ENCODE measurements at regions not wholly inside any gene's neighbourhood (a gene's known extent, or its start where the extent isn't known, plus 50 kb on each side); places are given as distances from the start of the nearest gene placed in this dataset.

DNA sequence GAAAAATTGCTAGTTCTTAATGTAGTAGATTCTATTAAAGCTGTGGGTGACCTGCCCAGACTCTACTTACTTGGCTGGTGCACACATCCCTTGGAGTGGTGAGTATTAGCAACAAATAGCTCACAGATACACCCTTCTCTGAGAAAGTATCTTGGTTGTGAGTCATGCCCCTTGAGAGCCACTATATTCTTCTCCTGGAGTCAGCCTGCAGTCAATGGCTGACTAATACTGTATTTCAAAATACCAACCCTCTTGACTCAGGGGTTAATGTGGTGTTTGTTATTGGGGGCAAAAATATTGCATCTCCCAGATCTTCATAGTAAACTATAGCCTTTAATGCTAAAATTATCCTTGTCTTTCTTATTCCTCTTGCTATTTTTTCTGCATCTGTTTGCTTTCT, 354.9 kb downstream of the BMPER start:
- TF ChIP-seq, protein P1, sequence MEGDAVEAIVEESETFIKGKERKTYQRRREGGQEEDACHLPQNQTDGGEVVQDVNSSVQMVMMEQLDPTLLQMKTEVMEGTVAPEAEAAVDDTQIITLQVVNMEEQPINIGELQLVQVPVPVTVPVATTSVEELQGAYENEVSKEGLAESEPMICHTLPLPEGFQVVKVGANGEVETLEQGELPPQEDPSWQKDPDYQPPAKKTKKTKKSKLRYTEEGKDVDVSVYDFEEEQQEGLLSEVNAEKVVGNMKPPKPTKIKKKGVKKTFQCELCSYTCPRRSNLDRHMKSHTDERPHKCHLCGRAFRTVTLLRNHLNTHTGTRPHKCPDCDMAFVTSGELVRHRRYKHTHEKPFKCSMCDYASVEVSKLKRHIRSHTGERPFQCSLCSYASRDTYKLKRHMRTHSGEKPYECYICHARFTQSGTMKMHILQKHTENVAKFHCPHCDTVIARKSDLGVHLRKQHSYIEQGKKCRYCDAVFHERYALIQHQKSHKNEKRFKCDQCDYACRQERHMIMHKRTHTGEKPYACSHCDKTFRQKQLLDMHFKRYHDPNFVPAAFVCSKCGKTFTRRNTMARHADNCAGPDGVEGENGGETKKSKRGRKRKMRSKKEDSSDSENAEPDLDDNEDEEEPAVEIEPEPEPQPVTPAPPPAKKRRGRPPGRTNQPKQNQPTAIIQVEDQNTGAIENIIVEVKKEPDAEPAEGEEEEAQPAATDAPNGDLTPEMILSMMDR (IDR thresholded peaks at IDR 0.05) = no peak
- ATAC-seq (ENCODE audit: low FRiP score) (peak; percentile 97), DNase-seq (ENCODE audit: low spot score) (no peak)

DNA sequence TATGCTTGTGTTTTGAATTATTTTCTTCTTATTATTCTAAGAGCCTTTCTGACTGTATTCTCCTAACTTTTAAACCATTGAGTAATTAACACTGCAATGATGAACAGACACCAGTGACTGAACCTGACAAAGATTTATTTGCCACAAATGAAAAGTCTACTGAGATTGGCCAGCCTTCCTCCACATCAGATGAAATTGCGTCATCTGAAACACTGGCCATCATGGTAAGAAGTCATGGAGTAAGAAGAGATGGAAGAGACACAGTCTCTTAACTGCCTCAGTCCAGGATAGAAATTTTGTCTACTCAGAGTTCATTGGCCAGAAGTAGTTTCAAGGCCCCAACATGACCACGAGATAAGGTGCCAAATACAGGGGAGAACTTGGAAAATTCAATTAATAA, 357.8 kb downstream of the BMPER start:
- no peak for ATAC-seq (ENCODE audit: low FRiP score)
- DNase-seq (ENCODE audit: low spot score) = no peak
- TF ChIP-seq, protein P1 (IDR thresholded peaks at IDR 0.05) = no peak

DNA sequence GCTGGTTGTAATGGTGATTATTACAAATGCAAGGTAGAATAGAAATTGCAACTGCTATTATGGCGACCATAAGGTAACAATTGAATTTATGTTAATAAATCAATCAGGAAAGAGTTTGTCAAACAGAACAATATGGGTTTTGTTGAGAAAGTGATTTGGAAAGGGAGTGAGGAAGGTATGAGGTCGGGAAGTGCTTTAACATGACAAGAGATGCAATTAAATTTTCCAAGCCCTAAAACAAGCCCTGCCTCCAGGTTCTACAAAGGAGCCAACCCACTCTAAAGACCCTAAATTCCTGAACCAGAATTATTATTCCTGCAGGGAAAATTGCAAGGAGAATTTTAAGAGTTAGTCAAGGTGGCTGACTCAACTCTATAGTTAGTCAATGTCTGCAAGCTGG, 363.7 kb downstream of the BMPER start:
- no peak for DNase-seq (ENCODE audit: low spot score)
- ATAC-seq (ENCODE audit: low FRiP score) = no peak
- TF ChIP-seq, protein P1 (IDR thresholded peaks at IDR 0.05) = no peak

DNA sequence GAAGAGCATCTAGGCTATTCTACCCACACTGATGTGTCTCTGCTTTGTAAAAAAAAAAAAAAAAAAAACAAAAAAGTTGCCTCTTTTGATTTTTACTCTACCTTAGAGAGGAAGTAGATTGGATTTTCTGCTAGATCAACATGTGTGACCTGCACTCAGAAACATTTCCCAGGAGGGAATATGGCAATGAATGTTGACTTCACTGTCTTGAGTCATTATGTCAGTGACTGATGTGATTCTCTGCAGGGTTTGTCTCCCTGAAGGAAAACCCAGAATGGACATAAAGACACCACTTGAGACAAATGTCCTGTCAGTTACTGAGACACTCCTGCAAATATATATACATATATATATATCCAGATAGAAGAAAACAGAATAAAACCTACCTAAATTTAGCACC, 370.3 kb downstream of the BMPER start:
- DNase-seq (ENCODE audit: low spot score) = no peak
- TF ChIP-seq, protein P1 (IDR thresholded peaks at IDR 0.05) = no peak
- no peak for ATAC-seq (ENCODE audit: low FRiP score)

DNA sequence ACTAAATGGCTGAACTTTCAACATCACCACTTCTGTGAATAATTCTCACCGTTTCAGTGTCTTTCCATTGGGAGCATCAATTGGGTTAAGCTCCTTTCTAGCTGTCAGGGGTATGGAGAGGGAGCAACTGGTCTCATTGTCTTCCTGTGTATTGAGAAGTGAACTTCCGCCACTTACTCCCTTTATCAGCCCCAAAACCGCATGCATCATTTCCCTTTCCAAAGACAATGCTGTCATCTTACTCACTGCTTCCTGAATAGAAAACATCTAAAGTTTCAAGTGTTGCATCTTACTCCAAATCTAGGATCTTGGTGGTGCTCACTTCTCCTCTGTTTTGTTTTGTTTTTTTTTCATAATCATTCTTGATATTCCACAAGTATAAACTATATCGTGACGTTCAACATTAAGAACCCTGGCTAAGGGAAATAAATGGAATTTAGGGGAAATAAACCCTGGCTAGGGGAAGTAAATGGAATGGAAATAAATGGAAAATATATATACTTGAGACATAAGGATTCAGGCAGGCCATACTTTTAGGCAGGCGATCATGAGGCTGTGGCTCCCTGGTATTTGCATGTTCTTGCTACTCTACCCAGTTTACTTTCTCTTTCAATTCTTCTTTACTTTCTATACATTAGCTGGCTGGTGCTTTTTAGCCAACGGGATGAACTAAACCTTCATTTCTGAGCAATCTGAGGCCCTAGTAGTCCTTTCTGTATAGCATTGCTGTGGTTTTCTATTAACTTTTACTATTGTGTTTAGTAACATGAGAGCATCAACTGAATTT, 371.9 kb downstream of the BMPER start:
- no peak for ATAC-seq (ENCODE audit: low FRiP score)
- DNase-seq (ENCODE audit: low spot score) = no peak
- TF ChIP-seq, protein P1 (IDR thresholded peaks at IDR 0.05) = no peak

DNA sequence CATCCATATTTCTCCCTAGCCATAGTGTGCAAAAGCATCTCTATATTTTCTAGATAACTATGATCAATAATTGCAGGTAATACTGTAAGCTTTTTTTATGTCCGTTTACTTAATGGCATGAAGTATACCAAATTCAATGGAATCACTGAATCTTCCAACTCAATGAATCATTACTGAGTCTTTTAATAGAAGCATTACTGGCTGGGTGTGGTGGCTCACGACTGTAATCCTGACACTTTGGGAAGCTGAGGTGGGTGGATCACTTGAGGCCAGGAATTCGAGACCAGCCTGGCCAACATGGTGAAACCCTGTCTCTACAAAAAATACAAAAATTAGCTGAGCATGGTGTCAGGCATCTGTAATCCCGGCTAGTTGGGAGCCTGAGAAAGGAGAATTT, 372.5 kb downstream of the BMPER start:
- TF ChIP-seq, protein P1 (IDR thresholded peaks at IDR 0.05) = no peak
- no peak for ATAC-seq (ENCODE audit: low FRiP score)
- no peak for DNase-seq (ENCODE audit: low spot score)

DNA sequence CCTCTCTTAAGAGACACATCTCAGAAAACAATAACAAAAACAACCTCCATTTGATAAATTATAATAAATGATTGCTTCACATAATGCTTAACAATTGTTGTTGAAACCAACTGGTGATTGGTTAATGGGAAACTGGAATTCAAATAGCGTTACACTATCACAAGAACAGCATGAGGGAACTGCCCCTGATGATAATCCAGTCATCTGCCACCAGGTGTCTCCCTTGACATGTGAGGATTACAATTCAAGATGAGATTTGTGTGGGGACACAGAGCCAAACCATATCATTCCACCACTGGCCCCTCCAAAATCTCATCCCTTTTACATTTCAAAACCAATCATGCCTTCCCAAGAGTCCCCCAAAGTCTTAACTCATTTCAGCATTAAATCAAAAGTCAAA, 375.9 kb downstream of the BMPER start:
- TF ChIP-seq, protein P1 (IDR thresholded peaks at IDR 0.05) = no peak
- ATAC-seq (ENCODE audit: low FRiP score) = no peak
- DNase-seq (ENCODE audit: low spot score) = no peak
